ENCODE measurements at regions not wholly inside any gene's neighbourhood (a gene's known extent, or its start where the extent isn't known, plus 50 kb on each side); places are given as distances from the start of the nearest gene placed in this dataset.

DNA sequence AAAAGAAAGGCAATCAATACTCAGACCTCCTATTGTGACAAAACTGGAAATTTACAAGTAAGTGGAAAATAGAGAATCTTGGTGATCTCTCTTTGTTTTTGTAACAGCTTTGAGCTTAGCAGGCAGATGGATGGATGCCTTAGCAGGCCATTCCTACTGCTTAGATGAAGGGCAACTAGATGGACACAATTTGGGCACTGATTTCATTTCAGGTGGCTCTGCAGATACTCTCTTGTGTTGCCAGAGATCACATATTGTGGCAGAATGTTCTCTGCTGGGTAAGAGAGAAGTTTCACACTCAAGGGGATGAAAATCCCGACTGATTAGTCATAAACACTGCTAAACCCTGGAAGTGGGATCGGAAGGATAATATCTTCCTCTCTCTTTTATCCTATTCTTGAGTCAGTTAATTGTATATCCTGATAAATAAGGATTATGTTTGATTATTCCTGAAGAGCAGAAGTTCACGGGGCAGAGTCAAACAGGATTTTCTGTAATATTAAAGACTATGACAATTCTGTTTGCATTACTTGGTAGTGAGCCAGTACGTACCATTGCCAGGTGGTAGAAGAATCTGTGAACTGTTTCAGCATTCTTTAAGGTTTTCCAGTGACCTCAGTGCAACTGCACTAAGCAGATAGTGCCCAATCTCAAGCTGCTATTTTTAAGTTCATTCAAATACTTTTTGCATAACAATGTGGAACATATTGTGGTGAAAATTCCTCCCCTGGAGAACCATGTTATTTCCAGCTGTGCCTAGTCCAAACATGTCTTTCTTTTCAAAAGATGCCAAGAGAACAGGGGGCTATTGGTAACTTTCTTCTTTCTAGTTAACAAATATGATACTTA lies 974.3 kb downstream of the FSTL5 start:
- no peak overlapping the region for H3K9ac ChIP-seq (ENCODE audit: low read length)
- intact Hi-C loops (cut with micrococcal nuclease): no loop called here
- DNase-seq (no peak), ATAC-seq (no peak)
- no peaks in the 10 kb centered on the region for H3K4me1 ChIP-seq (ENCODE audit: insufficient read depth, low read length)
- TF ChIP-seq EZH2phosphoT487 (IDR thresholded peaks at IDR 0.05; ENCODE audit: borderline replicate concordance, low read length): no peak
- TF ChIP-seq, protein P1, sequence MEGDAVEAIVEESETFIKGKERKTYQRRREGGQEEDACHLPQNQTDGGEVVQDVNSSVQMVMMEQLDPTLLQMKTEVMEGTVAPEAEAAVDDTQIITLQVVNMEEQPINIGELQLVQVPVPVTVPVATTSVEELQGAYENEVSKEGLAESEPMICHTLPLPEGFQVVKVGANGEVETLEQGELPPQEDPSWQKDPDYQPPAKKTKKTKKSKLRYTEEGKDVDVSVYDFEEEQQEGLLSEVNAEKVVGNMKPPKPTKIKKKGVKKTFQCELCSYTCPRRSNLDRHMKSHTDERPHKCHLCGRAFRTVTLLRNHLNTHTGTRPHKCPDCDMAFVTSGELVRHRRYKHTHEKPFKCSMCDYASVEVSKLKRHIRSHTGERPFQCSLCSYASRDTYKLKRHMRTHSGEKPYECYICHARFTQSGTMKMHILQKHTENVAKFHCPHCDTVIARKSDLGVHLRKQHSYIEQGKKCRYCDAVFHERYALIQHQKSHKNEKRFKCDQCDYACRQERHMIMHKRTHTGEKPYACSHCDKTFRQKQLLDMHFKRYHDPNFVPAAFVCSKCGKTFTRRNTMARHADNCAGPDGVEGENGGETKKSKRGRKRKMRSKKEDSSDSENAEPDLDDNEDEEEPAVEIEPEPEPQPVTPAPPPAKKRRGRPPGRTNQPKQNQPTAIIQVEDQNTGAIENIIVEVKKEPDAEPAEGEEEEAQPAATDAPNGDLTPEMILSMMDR (conservative IDR thresholded peaks at IDR 0.05; ENCODE audit: low read depth, low read length): no peak
- no peak for TF ChIP-seq EZH2 (IDR thresholded peaks at IDR 0.05; ENCODE audit: low read length, unreplicated experiment)
- no peaks in the 10 kb centered on the region for H3K9me3 ChIP-seq (ENCODE audit: low read length)
- H3K27ac ChIP-seq (ENCODE audit: low read length): no peak overlapping the region
- ChIA-PET POLR2A (ENCODE audit: unreplicated experiment) (no interaction called here), CTCF (no interaction called here)
- H2AFZ ChIP-seq (ENCODE audit: low read length): no peak overlapping the region
- no peaks in the 10 kb centered on the region for H4K20me1 ChIP-seq (ENCODE audit: low read length)
- H3K27me3 ChIP-seq (ENCODE audit: low read length): no peaks in the 10 kb centered on the region
- no peaks in the 10 kb centered on the region for H3F3A ChIP-seq (ENCODE audit: low read length, unreplicated experiment)
- H3K9me2 ChIP-seq (replicated peaks; ENCODE audit: low read length): no peaks in the 10 kb centered on the region
- no peaks in the 10 kb centered on the region for H3K36me3 ChIP-seq (ENCODE audit: low read depth, low read length)
- H3K4me2 ChIP-seq (ENCODE audit: low read length): no peak overlapping the region
- BruUV-seq (replicated peaks): no TSS peak
- no peaks in the 10 kb centered on the region for H3K79me2 ChIP-seq (ENCODE audit: low read length)
- no peak overlapping the region for H3K4me3 ChIP-seq (ENCODE audit: low read length)

DNA sequence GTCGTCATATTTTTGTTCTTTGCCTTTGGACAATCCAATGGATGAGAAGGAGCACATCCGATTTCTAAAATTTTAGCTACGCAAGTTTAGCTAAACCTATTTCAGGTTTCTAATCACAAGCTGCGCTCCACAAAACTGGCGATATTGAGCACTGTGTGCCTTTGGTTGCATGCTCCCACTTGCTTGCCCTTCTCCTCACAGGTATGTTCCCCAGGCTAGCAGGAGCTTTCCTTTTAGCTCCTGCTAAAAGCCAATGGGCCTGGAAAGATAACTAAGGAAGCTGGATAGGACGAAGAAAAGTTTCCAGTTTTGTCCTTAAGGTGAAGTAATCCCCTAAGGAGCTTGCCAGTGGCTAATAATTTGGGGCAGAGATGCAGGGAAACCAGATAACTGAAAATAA lies 975.2 kb downstream of the FSTL5 start:
- no peak for DNase-seq
- Histone ChIP-seq H3K4me2 (ENCODE audit: low read length) (no peak overlapping the region), H3K36me3 (ENCODE audit: low read depth, low read length) (no peaks in the 10 kb centered on the region), H3K9me3 (ENCODE audit: low read length) (no peaks in the 10 kb centered on the region), H3K9ac (ENCODE audit: low read length) (no peak overlapping the region), H2AFZ (ENCODE audit: low read length) (no peak overlapping the region), H4K20me1 (ENCODE audit: low read length) (no peaks in the 10 kb centered on the region), H3K4me3 (ENCODE audit: low read length) (no peak overlapping the region), H3K27ac (ENCODE audit: low read length) (no peak overlapping the region), H3K79me2 (ENCODE audit: low read length) (no peaks in the 10 kb centered on the region), H3K9me2 (replicated peaks; ENCODE audit: low read length) (no peaks in the 10 kb centered on the region), H3K27me3 (ENCODE audit: low read length) (no peaks in the 10 kb centered on the region), H3K4me1 (ENCODE audit: insufficient read depth, low read length) (no peaks in the 10 kb centered on the region), H3F3A (ENCODE audit: low read length, unreplicated experiment) (no peaks in the 10 kb centered on the region)
- intact Hi-C loops (cut with micrococcal nuclease): no loop called here
- CTCF ChIA-PET: no interaction called here
- no peak for ATAC-seq
- POLR2A ChIA-PET (ENCODE audit: unreplicated experiment): no interaction called here
- no TSS peak for BruUV-seq (replicated peaks)
- TF ChIP-seq EZH2 (IDR thresholded peaks at IDR 0.05; ENCODE audit: low read length, unreplicated experiment) (no peak), EZH2phosphoT487 (IDR thresholded peaks at IDR 0.05; ENCODE audit: borderline replicate concordance, low read length) (no peak)
- TF ChIP-seq, protein P1 (conservative IDR thresholded peaks at IDR 0.05; ENCODE audit: low read depth, low read length): no peak

DNA sequence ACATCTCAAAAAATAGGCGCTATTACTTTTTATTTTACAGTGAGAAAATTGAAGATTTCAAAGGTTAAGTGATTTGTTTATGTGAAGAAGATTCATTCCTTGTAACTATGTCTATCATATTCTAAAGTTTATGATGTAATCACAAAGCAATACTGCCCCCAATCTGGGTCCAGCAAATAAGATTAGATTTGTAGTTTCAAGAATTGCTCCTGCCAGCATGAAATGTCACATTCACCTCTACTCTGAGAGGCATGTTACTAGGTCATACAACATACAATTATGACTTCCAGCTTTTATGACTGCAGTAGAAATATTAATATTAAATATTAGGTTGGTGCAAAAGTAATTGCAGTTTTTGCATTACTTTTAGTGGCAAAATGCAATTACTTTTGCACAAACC lies 976.2 kb downstream of the FSTL5 start:
- Histone ChIP-seq H3K4me3 (ENCODE audit: low read length) (no peak overlapping the region), H3K9me2 (replicated peaks; ENCODE audit: low read length) (no peaks in the 10 kb centered on the region), H3K4me2 (ENCODE audit: low read length) (no peak overlapping the region), H4K20me1 (ENCODE audit: low read length) (no peaks in the 10 kb centered on the region), H3K4me1 (ENCODE audit: insufficient read depth, low read length) (no peaks in the 10 kb centered on the region), H3F3A (ENCODE audit: low read length, unreplicated experiment) (no peaks in the 10 kb centered on the region), H3K9me3 (ENCODE audit: low read length) (no peaks in the 10 kb centered on the region), H3K27ac (ENCODE audit: low read length) (no peak overlapping the region), H3K27me3 (ENCODE audit: low read length) (no peaks in the 10 kb centered on the region), H2AFZ (ENCODE audit: low read length) (no peak overlapping the region), H3K9ac (ENCODE audit: low read length) (no peak overlapping the region), H3K79me2 (ENCODE audit: low read length) (no peaks in the 10 kb centered on the region), H3K36me3 (ENCODE audit: low read depth, low read length) (no peaks in the 10 kb centered on the region)
- intact Hi-C loops (cut with micrococcal nuclease): no loop called here
- ATAC-seq (no peak), DNase-seq (no peak)
- ChIA-PET CTCF (interaction anchor here (0.7 kb wide), 1 partner anchor 1242 kb away, joined by 3 read pairs; no protein-coding TSS in a partner anchor), POLR2A (ENCODE audit: unreplicated experiment) (no interaction called here)
- BruUV-seq (replicated peaks): no TSS peak
- TF ChIP-seq EZH2phosphoT487 (IDR thresholded peaks at IDR 0.05; ENCODE audit: borderline replicate concordance, low read length) (no peak), EZH2 (IDR thresholded peaks at IDR 0.05; ENCODE audit: low read length, unreplicated experiment) (no peak)
- TF ChIP-seq, protein P1 (conservative IDR thresholded peaks at IDR 0.05; ENCODE audit: low read depth, low read length): no peak

All from PC-3 (cell line).